K562 (cell line): ENCODE measurements at regions not wholly inside any gene's neighbourhood (a gene's known extent, or its start where the extent isn't known, plus 50 kb on each side); places are given as distances from the start of the nearest gene placed in this dataset.

Source experiments
- ATF1 ChIP-seq, 2 experiments: fragments of 450-650 bp in 1 of 2; IDR thresholded peaks; 2 replicates each; pipeline ENCODE4 v1.6.1; 2016; ENCODE audit warnings: missing compliant biosample characterization in 1 of 2, missing genetic modification characterization in 1 of 2
- SP2 ChIP-seq: IDR thresholded peaks from 2 replicates; pipeline ENCODE4 v1.6.1; 2011; ENCODE audit warnings: mild to moderate bottlenecking, low read depth, low read length, moderate library complexity; ENCODE audit not compliant: poor library complexity, severe bottlenecking; ENCODE audit errors: extremely low read depth
- TEAD1 ChIP-seq, 2 experiments: fragments of 450-650 bp in 1 of 2; sonication (generic) in 1 of 2; formaldehyde crosslinking; IDR thresholded peaks; 2 replicates each; pipeline versions ENCODE4 v1.4.0 to v1.8.0; 2020 to 2022; ENCODE audit warnings: mild to moderate bottlenecking in 2 of 2, missing genetic modification reagents in 1 of 2
- WHSC1 ChIP-seq: IDR thresholded peaks from one replicate; pipeline ENCODE4 v1.6.1; 2012; ENCODE audit warnings: low read length, control low read depth, inconsistent platforms
- ZNF165 ChIP-seq: fragments of 250-450 bp; sonication (Bioruptor Pico); IDR thresholded peaks from 2 replicates; pipeline ENCODE4 v1.4.0; 2020; ENCODE audit warnings: borderline replicate concordance
- TF ChIP-seq, protein P1 (sequence below), 3 experiments: IDR thresholded peaks in 2 of 3; conservative IDR thresholded peaks in 1 of 3; 2 replicates each; pipeline ENCODE4 v1.5.1; 2011 to 2012; ENCODE audit warnings: low read length in 3 of 3, mild to moderate bottlenecking in 3 of 3, control low read depth in 2 of 3, improper control_type of control experiment in 1 of 3, inconsistent platforms in 1 of 3, low read depth in 1 of 3, mixed read lengths in 1 of 3, moderate library complexity in 1 of 3; ENCODE audit not compliant: insufficient read depth in 2 of 3
- TF ChIP-seq, protein P2 (sequence below): sonication (generic); formaldehyde crosslinking; IDR thresholded peaks from 2 replicates; pipeline ENCODE4 v1.8.1; 2023; ENCODE audit warnings: mild to moderate bottlenecking, missing genetic modification reagents
- TF ChIP-seq, protein P3 (sequence below): fragments of 250-450 bp; sonication (Bioruptor Pico); IDR thresholded peaks from 2 replicates; pipeline ENCODE4 v1.8.0; 2021; ENCODE audit warnings: borderline replicate concordance, mild to moderate bottlenecking, moderate library complexity; ENCODE audit not compliant: poor library complexity, severe bottlenecking

DNA sequence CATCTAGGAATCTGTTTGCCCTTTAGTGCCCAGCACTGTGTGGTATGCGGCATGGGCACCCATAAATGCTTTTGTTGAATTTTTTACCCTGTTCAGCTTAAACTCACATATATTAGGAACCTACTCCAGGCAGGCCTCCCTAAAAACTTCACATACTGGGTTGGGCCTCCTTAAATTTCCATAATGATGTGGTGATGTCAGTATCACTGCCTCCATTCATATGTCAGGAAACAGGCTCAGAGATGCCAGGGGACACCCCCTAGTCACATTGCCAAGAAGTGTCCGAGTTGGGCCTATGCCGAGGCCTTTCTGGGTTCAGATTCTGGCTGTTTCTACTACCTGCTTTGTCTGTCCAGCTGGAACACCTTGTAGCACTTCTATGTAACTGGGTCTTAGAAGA is 55.7 kb upstream of the RUNX3 start:
- TF ChIP-seq SP2 (no peak), WHSC1 (no peak), TEAD1 (CRISPR knock-in tag; IDR thresholded peaks at IDR 0.05) (no peak), ATF1 (CRISPR knock-in tag; IDR thresholded peaks at IDR 0.05) (no peak), ATF1 (tag; IDR thresholded peaks at IDR 0.05) (no peak), ZNF165 (no peak)
- TF ChIP-seq, protein P1, sequence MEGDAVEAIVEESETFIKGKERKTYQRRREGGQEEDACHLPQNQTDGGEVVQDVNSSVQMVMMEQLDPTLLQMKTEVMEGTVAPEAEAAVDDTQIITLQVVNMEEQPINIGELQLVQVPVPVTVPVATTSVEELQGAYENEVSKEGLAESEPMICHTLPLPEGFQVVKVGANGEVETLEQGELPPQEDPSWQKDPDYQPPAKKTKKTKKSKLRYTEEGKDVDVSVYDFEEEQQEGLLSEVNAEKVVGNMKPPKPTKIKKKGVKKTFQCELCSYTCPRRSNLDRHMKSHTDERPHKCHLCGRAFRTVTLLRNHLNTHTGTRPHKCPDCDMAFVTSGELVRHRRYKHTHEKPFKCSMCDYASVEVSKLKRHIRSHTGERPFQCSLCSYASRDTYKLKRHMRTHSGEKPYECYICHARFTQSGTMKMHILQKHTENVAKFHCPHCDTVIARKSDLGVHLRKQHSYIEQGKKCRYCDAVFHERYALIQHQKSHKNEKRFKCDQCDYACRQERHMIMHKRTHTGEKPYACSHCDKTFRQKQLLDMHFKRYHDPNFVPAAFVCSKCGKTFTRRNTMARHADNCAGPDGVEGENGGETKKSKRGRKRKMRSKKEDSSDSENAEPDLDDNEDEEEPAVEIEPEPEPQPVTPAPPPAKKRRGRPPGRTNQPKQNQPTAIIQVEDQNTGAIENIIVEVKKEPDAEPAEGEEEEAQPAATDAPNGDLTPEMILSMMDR (IDR thresholded peaks at IDR 0.05 in 2 of 3, conservative IDR thresholded peaks at IDR 0.05 in 1 of 3; ENCODE audit: insufficient read depth in 2 of 3, low read depth in 1 of 3, low read length in 3 of 3), result no peak
- TF ChIP-seq, protein P2, sequence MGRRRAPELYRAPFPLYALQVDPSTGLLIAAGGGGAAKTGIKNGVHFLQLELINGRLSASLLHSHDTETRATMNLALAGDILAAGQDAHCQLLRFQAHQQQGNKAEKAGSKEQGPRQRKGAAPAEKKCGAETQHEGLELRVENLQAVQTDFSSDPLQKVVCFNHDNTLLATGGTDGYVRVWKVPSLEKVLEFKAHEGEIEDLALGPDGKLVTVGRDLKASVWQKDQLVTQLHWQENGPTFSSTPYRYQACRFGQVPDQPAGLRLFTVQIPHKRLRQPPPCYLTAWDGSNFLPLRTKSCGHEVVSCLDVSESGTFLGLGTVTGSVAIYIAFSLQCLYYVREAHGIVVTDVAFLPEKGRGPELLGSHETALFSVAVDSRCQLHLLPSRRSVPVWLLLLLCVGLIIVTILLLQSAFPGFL (CRISPR knock-in tag), result no peak
- TF ChIP-seq, protein P3, sequence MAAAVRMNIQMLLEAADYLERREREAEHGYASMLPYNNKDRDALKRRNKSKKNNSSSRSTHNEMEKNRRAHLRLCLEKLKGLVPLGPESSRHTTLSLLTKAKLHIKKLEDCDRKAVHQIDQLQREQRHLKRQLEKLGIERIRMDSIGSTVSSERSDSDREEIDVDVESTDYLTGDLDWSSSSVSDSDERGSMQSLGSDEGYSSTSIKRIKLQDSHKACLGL, result no peak
